Glutamatergic neuron (in vitro differentiated cells): ENCODE measurements at regions not wholly inside any gene's neighbourhood (a gene's known extent, or its start where the extent isn't known, plus 50 kb on each side); places are given as distances from the start of the nearest gene placed in this dataset.

Experiments used
- DNase-seq: peaks from one replicate; pipeline ENCODE4 v3.0.0; 2022
- H3K27ac Mint-ChIP-seq: one replicate; pipeline ENCODE4 v1.8.0; 2020; ENCODE audit warnings: mild to moderate bottlenecking, mixed read lengths, inconsistent platforms; ENCODE audit not compliant: unreplicated experiment
- H3K27me3 Mint-ChIP-seq: one replicate; pipeline ENCODE4 v1.8.0; 2020; ENCODE audit warnings: mild to moderate bottlenecking, moderate library complexity, mixed read lengths, inconsistent platforms; ENCODE audit not compliant: unreplicated experiment
- H3K36me3 Mint-ChIP-seq: one replicate; pipeline ENCODE4 v1.8.0; 2020; ENCODE audit warnings: mild to moderate bottlenecking, mixed read lengths, inconsistent platforms; ENCODE audit not compliant: unreplicated experiment
- H3K4me1 Mint-ChIP-seq: one replicate; pipeline ENCODE4 v1.8.0; 2020; ENCODE audit warnings: mild to moderate bottlenecking, low read depth, mixed read lengths, inconsistent platforms; ENCODE audit not compliant: unreplicated experiment
- H3K4me3 Mint-ChIP-seq: one replicate; pipeline ENCODE4 v1.8.0; 2020; ENCODE audit warnings: mild to moderate bottlenecking, mixed read lengths, inconsistent platforms; ENCODE audit not compliant: unreplicated experiment
- H3K9me3 Mint-ChIP-seq: one replicate; pipeline ENCODE4 v1.8.0; 2020; ENCODE audit warnings: mild to moderate bottlenecking, moderate library complexity, mixed read lengths, inconsistent platforms; ENCODE audit not compliant: unreplicated experiment
- TF ChIP-seq, protein P1 (sequence below): fragments of 200-600 bp; sonication (generic); IDR thresholded peaks from one replicate; pipeline ENCODE4 v1.5.0; 2021; ENCODE audit not compliant: partially characterized antibody, unreplicated experiment

DNA sequence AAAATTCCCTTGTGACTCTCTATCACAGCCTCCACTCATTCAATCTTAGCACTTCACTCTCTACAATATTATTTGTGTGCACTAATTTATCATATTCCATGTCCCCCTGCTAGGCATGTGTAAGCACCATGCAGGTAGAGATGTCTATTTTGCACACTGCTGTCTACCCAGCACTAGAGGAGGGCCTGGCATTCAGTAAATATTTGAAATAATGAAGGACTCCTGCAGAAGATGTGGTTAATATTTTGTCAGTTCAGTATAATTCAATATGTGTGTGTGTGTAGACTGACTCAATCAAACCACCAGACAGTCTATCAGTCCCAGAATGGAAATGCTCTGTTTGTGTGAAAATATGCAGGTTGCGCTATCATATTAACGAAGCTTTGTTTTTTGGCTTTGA, 313.6 kb upstream of the CDH6 start:
- Mint-ChIP-seq H3K9me3 (no peaks in the 10 kb centered on the region), H3K27me3 (peaks cover 3% of the 10 kb centered on the region), H3K27ac (no peak overlapping the region), H3K4me1 (no peaks in the 10 kb centered on the region), H3K4me3 (no peak overlapping the region), H3K36me3 (no peaks in the 10 kb centered on the region)
- no peak for DNase-seq
- TF ChIP-seq, protein P1, sequence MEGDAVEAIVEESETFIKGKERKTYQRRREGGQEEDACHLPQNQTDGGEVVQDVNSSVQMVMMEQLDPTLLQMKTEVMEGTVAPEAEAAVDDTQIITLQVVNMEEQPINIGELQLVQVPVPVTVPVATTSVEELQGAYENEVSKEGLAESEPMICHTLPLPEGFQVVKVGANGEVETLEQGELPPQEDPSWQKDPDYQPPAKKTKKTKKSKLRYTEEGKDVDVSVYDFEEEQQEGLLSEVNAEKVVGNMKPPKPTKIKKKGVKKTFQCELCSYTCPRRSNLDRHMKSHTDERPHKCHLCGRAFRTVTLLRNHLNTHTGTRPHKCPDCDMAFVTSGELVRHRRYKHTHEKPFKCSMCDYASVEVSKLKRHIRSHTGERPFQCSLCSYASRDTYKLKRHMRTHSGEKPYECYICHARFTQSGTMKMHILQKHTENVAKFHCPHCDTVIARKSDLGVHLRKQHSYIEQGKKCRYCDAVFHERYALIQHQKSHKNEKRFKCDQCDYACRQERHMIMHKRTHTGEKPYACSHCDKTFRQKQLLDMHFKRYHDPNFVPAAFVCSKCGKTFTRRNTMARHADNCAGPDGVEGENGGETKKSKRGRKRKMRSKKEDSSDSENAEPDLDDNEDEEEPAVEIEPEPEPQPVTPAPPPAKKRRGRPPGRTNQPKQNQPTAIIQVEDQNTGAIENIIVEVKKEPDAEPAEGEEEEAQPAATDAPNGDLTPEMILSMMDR: no peak

DNA sequence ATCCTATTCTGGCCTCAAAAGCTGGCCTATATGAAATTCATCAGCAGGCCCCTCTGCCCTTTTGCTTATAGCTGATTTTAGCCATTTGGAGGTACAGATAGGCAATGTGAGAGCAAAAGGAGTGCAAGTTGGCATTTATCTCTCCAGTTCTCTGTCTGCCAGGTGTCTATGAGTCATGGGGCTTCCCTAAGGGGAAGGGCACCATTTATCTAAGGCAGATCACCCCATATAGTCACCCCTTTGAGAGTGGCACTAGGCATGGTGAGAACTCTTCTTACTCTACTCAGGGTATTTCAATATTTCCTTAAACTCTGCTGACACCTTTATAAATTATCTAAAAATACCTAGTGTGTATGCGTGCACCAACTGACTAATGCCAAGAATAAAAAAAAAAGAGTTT, 314.7 kb upstream of the CDH6 start:
- Mint-ChIP-seq H3K4me1 (no peaks in the 10 kb centered on the region), H3K9me3 (no peaks in the 10 kb centered on the region), H3K27ac (no peak overlapping the region), H3K4me3 (no peak overlapping the region), H3K36me3 (no peaks in the 10 kb centered on the region), H3K27me3 (peaks cover 3% of the 10 kb centered on the region)
- TF ChIP-seq, protein P1: no peak
- no peak for DNase-seq

DNA sequence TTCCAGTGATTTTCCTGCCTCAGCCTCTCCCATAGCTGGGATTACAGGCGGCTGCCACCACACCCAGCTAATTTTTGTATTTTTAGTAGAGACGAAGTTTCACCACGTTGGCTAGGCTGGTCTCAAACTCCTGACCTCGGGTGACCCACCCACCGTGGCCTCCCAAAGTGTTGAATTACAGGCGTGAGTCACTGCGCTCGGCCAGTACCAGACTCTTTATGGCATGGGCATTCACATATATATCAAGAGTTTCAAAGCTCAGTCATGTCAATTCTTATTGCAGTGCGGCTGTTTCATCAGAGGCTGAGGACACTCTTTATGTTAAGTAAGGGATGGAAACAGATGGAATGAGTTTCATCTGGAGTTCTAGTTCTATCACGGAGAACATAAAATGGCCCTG, 315.2 kb upstream of the CDH6 start:
- H3K27me3 Mint-ChIP-seq: peaks cover 4% of the 10 kb centered on the region
- H3K4me1 Mint-ChIP-seq: no peaks in the 10 kb centered on the region
- no peaks in the 10 kb centered on the region for H3K9me3 Mint-ChIP-seq
- no peak overlapping the region for H3K4me3 Mint-ChIP-seq
- TF ChIP-seq, protein P1: no peak
- no peaks in the 10 kb centered on the region for H3K36me3 Mint-ChIP-seq
- no peak for DNase-seq
- H3K27ac Mint-ChIP-seq: no peak overlapping the region

DNA sequence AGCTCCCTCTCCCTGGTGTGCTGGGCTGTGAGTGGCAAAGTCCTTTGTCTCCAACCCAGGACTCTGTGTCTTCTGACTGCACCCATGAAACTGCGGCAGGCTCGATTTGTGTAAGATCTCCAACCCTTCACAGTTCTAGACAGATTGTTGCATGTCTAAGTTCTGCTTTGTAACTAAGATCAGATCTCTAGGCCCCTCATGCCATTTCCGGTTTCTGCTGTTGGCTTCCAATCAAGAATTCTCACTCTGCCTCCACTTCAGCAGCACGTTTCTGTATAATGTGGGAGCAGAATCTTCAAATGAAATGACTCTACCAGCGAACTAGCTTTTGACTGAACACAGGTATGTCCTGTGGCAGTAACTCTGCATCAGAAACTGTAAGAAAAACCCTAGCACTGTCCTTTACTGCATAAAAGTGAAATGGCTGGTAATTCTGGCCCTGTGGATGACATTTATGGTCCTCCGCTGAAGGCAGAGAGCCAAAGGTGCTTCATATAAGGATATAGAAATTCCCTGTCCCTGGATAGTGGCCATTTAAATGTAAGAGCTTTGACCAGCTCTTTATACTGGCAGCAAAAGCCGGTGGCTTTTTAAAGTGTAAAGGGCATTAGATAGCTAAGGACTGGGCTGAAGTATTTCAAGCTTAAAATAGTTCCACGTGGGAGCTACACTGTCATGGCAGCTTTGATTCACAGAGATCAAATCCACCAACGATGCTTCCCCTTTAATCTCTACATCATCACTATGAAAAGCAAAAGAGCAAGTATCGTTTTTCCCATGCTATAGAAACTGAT, 319.0 kb upstream of the CDH6 start:
- H3K4me1 Mint-ChIP-seq: peaks cover 2% of the 10 kb centered on the region
- H3K9me3 Mint-ChIP-seq: no peaks in the 10 kb centered on the region
- no peak overlapping the region for H3K27ac Mint-ChIP-seq
- no peaks in the 10 kb centered on the region for H3K36me3 Mint-ChIP-seq
- H3K27me3 Mint-ChIP-seq: peaks cover 4% of the 10 kb centered on the region
- TF ChIP-seq, protein P1: no peak
- no peak for DNase-seq
- no peak overlapping the region for H3K4me3 Mint-ChIP-seq

DNA sequence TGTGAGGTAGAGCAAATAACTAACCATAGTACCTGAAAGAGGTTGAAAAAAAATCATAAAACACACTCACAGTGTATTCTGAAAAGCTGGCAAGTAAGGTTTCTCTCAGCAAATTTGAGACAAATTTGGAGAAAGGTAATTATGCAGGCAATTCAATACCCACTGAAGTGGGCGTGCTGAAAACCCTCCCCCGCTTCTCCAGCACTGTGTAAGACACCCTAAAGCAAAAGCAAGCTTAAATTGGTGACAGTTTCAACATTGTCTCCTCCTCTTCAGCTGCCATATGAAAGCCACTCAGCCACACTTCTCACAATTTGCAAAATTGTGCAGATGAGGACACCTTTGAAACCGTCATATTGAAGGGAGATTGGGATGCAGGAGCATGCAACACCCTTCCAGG, 322.3 kb upstream of the CDH6 start:
- Mint-ChIP-seq H3K27ac (no peak overlapping the region), H3K27me3 (peaks cover 1% of the 10 kb centered on the region), H3K36me3 (no peaks in the 10 kb centered on the region), H3K4me3 (no peak overlapping the region), H3K9me3 (no peaks in the 10 kb centered on the region), H3K4me1 (peaks cover 13% of the 10 kb centered on the region)
- no peak for DNase-seq
- TF ChIP-seq, protein P1: no peak
